ENCODE measurements at regions not wholly inside any gene's neighbourhood (a gene's known extent, or its start where the extent isn't known, plus 50 kb on each side); places are given as distances from the start of the nearest gene placed in this dataset.

- DNase-seq (ENCODE audit: low read depth), result no peak
- no peak overlapping the region for H3K4me3 ChIP-seq (ENCODE audit: low read depth, low read length)
- no peak for TF ChIP-seq CTCF (IDR thresholded peaks at IDR 0.05; ENCODE audit: insufficient read depth, low read length)
These were observed 274.3 kb upstream of the PPARGC1A start for GRCh38 chr4:24164054-24164693.

GRCh38 chr4:24163314-24163713 lies 273.5 kb upstream of the PPARGC1A start:
- H3K4me3 ChIP-seq (ENCODE audit: low read depth, low read length), result no peak overlapping the region
- DNase-seq (ENCODE audit: low read depth), result no peak
- no peak for TF ChIP-seq CTCF (IDR thresholded peaks at IDR 0.05; ENCODE audit: insufficient read depth, low read length)

GRCh38 chr4:24160358-24160757 lies 270.5 kb upstream of the PPARGC1A start:
- DNase-seq (ENCODE audit: low read depth), result no peak
- TF ChIP-seq CTCF (IDR thresholded peaks at IDR 0.05; ENCODE audit: insufficient read depth, low read length), result no peak
- H3K4me3 ChIP-seq (ENCODE audit: low read depth, low read length), result no peak overlapping the region

- DNase-seq (ENCODE audit: low read depth), result no peak
- no peak for TF ChIP-seq CTCF (IDR thresholded peaks at IDR 0.05; ENCODE audit: insufficient read depth, low read length)
- H3K4me3 ChIP-seq (ENCODE audit: low read depth, low read length), result no peak overlapping the region
These were observed 268.2 kb upstream of the PPARGC1A start for GRCh38 chr4:24158031-24158430.

GRCh38 chr4:24150034-24150433 lies 260.2 kb upstream of the PPARGC1A start:
- no peak for TF ChIP-seq CTCF (IDR thresholded peaks at IDR 0.05; ENCODE audit: insufficient read depth, low read length)
- no peak for DNase-seq (ENCODE audit: low read depth)
- no peak overlapping the region for H3K4me3 ChIP-seq (ENCODE audit: low read depth, low read length)

GRCh38 chr4:24146127-24146526 lies 256.3 kb upstream of the PPARGC1A start:
- TF ChIP-seq CTCF (IDR thresholded peaks at IDR 0.05; ENCODE audit: insufficient read depth, low read length), result no peak
- no peak for DNase-seq (ENCODE audit: low read depth)
- H3K4me3 ChIP-seq (ENCODE audit: low read depth, low read length), result no peak overlapping the region

- no peak for DNase-seq (ENCODE audit: low read depth)
- no peak overlapping the region for H3K4me3 ChIP-seq (ENCODE audit: low read depth, low read length)
- TF ChIP-seq CTCF (IDR thresholded peaks at IDR 0.05; ENCODE audit: insufficient read depth, low read length), result no peak
These were observed 255.7 kb upstream of the PPARGC1A start for GRCh38 chr4:24145591-24145990.

All from fibroblast of the aortic adventitia (primary cell).